ENCODE measurements at regions not wholly inside any gene's neighbourhood (a gene's known extent, or its start where the extent isn't known, plus 50 kb on each side); places are given as distances from the start of the nearest gene placed in this dataset.
A peak's percentile ranks its signal among the peaks of the same experiment; 100 is the strongest.

DNA sequence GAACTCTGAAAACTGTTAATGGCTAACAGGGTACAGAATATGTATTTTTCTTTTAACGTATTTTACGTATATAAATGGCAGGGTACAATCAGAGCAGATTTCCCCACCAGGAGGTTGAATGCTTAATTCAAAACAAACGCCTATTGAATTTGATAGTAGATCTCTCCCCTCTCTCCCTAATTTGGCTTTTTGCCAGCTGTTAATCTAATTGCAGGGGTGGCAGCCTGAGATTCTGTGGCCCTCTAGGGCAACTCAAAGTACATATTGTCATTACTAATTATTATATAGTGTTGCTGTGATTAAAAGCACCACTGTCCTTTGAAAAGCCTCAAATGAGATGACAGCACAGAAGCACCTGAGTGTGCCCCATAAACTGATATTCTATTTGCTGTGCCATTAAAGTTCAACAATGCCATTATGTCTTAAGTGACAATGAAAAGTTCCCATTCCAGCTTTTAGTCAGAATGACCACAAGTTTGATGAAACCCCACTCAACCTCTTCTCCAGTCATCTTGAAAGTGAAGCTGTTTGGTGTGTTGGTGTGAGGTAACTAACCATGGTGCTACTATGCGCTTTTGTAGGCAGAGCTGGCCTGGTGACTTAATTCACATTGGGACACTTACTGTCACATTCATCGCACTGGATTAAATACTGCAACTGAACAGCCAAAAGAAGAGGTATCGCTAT lies 351.4 kb downstream of the KCNRG start:
- peaks cover 17 to 38% of the 10 kb centered on the region in 2 donors for H3K27me3 Mint-ChIP-seq (ENCODE audit: low read depth in 2 of 2)
- DNase-seq (peak in 1 of 2 donors; percentile 52), ATAC-seq (peak in 2 of 3 donors; percentile 34 to 58)
- Histone ChIP-seq H3K9me3 (ENCODE audit: control insufficient read depth, insufficient read depth, low read length) (no peaks in the 10 kb centered on the region), H3K4me1 (ENCODE audit: control insufficient read depth, insufficient read depth, low read length) (peaks cover 19% of the 10 kb centered on the region), H3K36me3 (ENCODE audit: control insufficient read depth, insufficient read depth, low read length) (no peaks in the 10 kb centered on the region), H3K4me3 (ENCODE audit: low read length) (no peak overlapping the region), H3K27ac (ENCODE audit: low read length) (peak overlapping the region; percentile 67), H3K27me3 (ENCODE audit: control insufficient read depth, insufficient read depth, low read length) (no peaks in the 10 kb centered on the region)
- intact Hi-C loops (cut with micrococcal nuclease): no loop called here
- TF ChIP-seq, protein P1, sequence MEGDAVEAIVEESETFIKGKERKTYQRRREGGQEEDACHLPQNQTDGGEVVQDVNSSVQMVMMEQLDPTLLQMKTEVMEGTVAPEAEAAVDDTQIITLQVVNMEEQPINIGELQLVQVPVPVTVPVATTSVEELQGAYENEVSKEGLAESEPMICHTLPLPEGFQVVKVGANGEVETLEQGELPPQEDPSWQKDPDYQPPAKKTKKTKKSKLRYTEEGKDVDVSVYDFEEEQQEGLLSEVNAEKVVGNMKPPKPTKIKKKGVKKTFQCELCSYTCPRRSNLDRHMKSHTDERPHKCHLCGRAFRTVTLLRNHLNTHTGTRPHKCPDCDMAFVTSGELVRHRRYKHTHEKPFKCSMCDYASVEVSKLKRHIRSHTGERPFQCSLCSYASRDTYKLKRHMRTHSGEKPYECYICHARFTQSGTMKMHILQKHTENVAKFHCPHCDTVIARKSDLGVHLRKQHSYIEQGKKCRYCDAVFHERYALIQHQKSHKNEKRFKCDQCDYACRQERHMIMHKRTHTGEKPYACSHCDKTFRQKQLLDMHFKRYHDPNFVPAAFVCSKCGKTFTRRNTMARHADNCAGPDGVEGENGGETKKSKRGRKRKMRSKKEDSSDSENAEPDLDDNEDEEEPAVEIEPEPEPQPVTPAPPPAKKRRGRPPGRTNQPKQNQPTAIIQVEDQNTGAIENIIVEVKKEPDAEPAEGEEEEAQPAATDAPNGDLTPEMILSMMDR (IDR thresholded peaks at IDR 0.05): no peak
- H3K9me3 Mint-ChIP-seq: no peaks in the 10 kb centered on the region
- WGBS (ENCODE audit: insufficient coverage): 85% methylated on average over 4 of the region's 6 CpGs
- peaks cover 11% of the 10 kb centered on the region for H3K36me3 Mint-ChIP-seq
- no peak overlapping the region for H3K27ac Mint-ChIP-seq
- no peak overlapping the region for H3K4me3 Mint-ChIP-seq
- H3K4me1 Mint-ChIP-seq: peaks cover 12% of the 10 kb centered on the region in 2 donors

DNA sequence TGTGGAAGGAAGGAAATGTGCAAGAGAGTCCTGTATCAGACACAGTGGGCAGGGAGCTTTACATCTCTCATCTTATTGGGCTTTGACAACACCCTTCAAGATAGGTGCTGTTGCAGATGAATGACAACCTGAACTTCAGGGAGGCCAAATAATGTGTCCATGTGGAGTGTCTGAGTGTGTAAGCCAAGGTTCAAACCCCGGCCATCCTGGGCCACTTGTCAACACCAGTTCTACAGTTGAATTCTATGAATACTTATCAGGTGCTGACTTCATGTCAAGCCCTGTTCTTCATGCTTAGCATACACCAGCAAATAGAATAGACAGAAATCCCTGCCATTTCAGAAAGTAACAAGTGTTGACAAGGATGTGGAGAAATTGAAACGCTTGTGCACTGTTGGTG lies 354.4 kb downstream of the KCNRG start:
- no peaks in the 10 kb centered on the region for H3K9me3 ChIP-seq (ENCODE audit: control insufficient read depth, insufficient read depth, low read length)
- ATAC-seq: no peak
- no peaks in the 10 kb centered on the region for H3K36me3 ChIP-seq (ENCODE audit: control insufficient read depth, insufficient read depth, low read length)
- peaks cover 17% of the 10 kb centered on the region for H3K4me1 ChIP-seq (ENCODE audit: control insufficient read depth, insufficient read depth, low read length)
- Mint-ChIP-seq H3K4me1 (peaks cover 12% of the 10 kb centered on the region in 2 donors), H3K4me3 (no peak overlapping the region), H3K27me3 (ENCODE audit: low read depth in 2 of 2) (peaks cover 21 to 43% of the 10 kb centered on the region in 2 donors), H3K9me3 (no peaks in the 10 kb centered on the region), H3K36me3 (peaks cover 11% of the 10 kb centered on the region), H3K27ac (no peak overlapping the region)
- intact Hi-C loops (cut with micrococcal nuclease): no loop called here
- H3K4me3 ChIP-seq (ENCODE audit: low read length): no peak overlapping the region
- WGBS (ENCODE audit: insufficient coverage): 100% methylated on average over 2 of the region's 2 CpGs
- DNase-seq: no peak
- TF ChIP-seq, protein P1 (IDR thresholded peaks at IDR 0.05): no peak
- H3K27ac ChIP-seq (ENCODE audit: low read length): no peak overlapping the region
- no peaks in the 10 kb centered on the region for H3K27me3 ChIP-seq (ENCODE audit: control insufficient read depth, insufficient read depth, low read length)

DNA sequence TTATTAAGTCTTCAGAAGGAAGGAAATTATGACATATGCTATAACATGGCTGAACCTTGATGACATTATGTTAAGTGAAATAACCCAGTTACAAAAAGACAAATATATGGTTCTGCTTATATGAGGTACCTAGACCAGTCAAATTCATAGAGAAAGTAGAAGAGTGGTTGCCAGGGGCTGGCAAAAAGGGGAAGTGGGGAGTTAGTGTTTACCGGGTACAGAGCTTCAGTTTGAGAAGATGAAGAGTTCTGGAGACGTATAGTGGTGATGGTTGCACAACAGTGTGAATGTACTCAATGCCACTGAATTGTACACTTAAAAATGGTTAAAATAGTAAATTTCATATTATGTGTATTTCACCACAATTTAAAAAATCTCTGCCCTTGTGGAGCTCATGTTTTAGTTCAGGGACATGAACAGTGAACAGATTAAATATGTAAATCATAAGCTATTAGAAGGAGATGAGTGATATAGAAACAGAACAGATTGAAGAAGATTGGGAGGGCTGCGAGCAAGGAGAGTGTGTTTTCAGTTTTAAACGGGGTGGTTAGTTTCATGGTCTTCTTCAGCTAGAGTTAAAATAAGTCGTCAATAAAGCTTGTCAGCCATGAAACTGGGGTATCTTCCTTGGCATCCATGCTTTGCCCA lies 355.2 kb downstream of the KCNRG start:
- Histone ChIP-seq H3K27ac (ENCODE audit: low read length) (no peak overlapping the region), H3K9me3 (ENCODE audit: control insufficient read depth, insufficient read depth, low read length) (no peaks in the 10 kb centered on the region), H3K36me3 (ENCODE audit: control insufficient read depth, insufficient read depth, low read length) (no peaks in the 10 kb centered on the region), H3K4me3 (ENCODE audit: low read length) (no peak overlapping the region), H3K4me1 (ENCODE audit: control insufficient read depth, insufficient read depth, low read length) (peaks cover 14% of the 10 kb centered on the region), H3K27me3 (ENCODE audit: control insufficient read depth, insufficient read depth, low read length) (no peaks in the 10 kb centered on the region)
- no peak overlapping the region for H3K27ac Mint-ChIP-seq
- peaks cover 11% of the 10 kb centered on the region for H3K36me3 Mint-ChIP-seq
- TF ChIP-seq, protein P1 (IDR thresholded peaks at IDR 0.05): no peak
- intact Hi-C loops (cut with micrococcal nuclease): no loop called here
- H3K4me1 Mint-ChIP-seq: peaks cover 7% of the 10 kb centered on the region in 2 donors
- DNase-seq (no peak), ATAC-seq (no peak)
- peaks cover 17 to 37% of the 10 kb centered on the region in 2 donors for H3K27me3 Mint-ChIP-seq (ENCODE audit: low read depth in 2 of 2)
- H3K9me3 Mint-ChIP-seq: no peaks in the 10 kb centered on the region
- 47% methylated on average over 5 of the region's 5 CpGs for WGBS (ENCODE audit: insufficient coverage)
- H3K4me3 Mint-ChIP-seq: no peak overlapping the region
